Loucy (cell line): ENCODE measurements at regions not wholly inside any gene's neighbourhood (a gene's known extent, or its start where the extent isn't known, plus 50 kb on each side); places are given as distances from the start of the nearest gene placed in this dataset.
"Not testable (repeated sequence)": the region's sequence is repeated elsewhere in the genome, so short reads cannot be mapped to it uniquely, and the experiment has no call there.

Source experiments
- H2AFZ ChIP-seq: fragments of 200-600 bp; sonication (generic); 2 replicates; pipeline ENCODE4 v1.6.0; 2016; ENCODE audit warnings: antibody characterized with exemption, mild to moderate bottlenecking, low read length, moderate library complexity
- H3F3A ChIP-seq: fragments of 200-600 bp; 2 replicates; pipeline ENCODE4 v1.6.0; 2016; ENCODE audit warnings: antibody characterized with exemption, low read depth, mild to moderate bottlenecking
- H3K27me3 ChIP-seq: fragments of 200-600 bp; sonication (generic); 2 replicates; pipeline ENCODE4 v1.6.1; 2014; ENCODE audit warnings: low read length, mild to moderate bottlenecking; ENCODE audit not compliant: insufficient read depth, poor library complexity, severe bottlenecking
- H3K36me3 ChIP-seq: fragments of 200-600 bp; sonication (generic); 2 replicates; pipeline ENCODE4 v1.6.1; 2016; ENCODE audit warnings: low read length; ENCODE audit not compliant: insufficient read depth
- H3K4me1 ChIP-seq: fragments of 200-600 bp; sonication (generic); 2 replicates; pipeline ENCODE4 v1.5.1; 2014; ENCODE audit warnings: low read length, mild to moderate bottlenecking; ENCODE audit not compliant: insufficient read depth, poor library complexity, severe bottlenecking
- H3K4me2 ChIP-seq: fragments of 200-600 bp; sonication (generic); 2 replicates; pipeline ENCODE4 v1.6.0; 2014; ENCODE audit warnings: antibody characterized with exemption, low read length, low read depth, mild to moderate bottlenecking; ENCODE audit not compliant: poor library complexity, severe bottlenecking
- H3K4me3 ChIP-seq: fragments of 200-600 bp; sonication (generic); 2 replicates; pipeline ENCODE4 v1.5.1; 2014; ENCODE audit warnings: low read length, mild to moderate bottlenecking, mixed read lengths; ENCODE audit not compliant: poor library complexity, severe bottlenecking
- H3K79me2 ChIP-seq: fragments of 200-600 bp; sonication (generic); 2 replicates; pipeline ENCODE4 v1.6.1; 2014; ENCODE audit warnings: low read length; ENCODE audit not compliant: insufficient read depth
- H3K9ac ChIP-seq: fragments of 200-600 bp; sonication (generic); 2 replicates; pipeline ENCODE4 v1.6.0; 2014; ENCODE audit warnings: mild to moderate bottlenecking, low read depth, low read length, moderate library complexity; ENCODE audit not compliant: poor library complexity, severe bottlenecking
- H3K9me2 ChIP-seq: fragments of 200-600 bp; sonication (generic); replicated peaks from 2 replicates; pipeline ENCODE4 v1.6.1; 2016; ENCODE audit warnings: low read depth, low read length, mixed read lengths
- H3K9me3 ChIP-seq: fragments of 200-600 bp; sonication (generic); 2 replicates; pipeline ENCODE4 v1.6.1; 2014; ENCODE audit warnings: mild to moderate bottlenecking, antibody characterized with exemption, low read length, low read depth; ENCODE audit not compliant: insufficient read depth
- H4K20me1 ChIP-seq: fragments of 200-600 bp; sonication (generic); 2 replicates; pipeline ENCODE4 v1.6.0; 2014; ENCODE audit warnings: antibody characterized with exemption, low read length, mild to moderate bottlenecking; ENCODE audit not compliant: insufficient read depth, poor library complexity, severe bottlenecking
- EZH2phosphoT487 ChIP-seq: fragments of 200-600 bp; IDR thresholded peaks from 2 replicates; pipeline ENCODE4 v1.6.1; 2018; ENCODE audit warnings: antibody characterized with exemption, mild to moderate bottlenecking, moderate library complexity, borderline replicate concordance
- TF ChIP-seq, protein P1 (sequence below): fragments of 200-600 bp; sonication (generic); conservative IDR thresholded peaks from 2 replicates; pipeline ENCODE4 v1.5.1; 2014; ENCODE audit warnings: mild to moderate bottlenecking, antibody characterized with exemption, low read length

DNA sequence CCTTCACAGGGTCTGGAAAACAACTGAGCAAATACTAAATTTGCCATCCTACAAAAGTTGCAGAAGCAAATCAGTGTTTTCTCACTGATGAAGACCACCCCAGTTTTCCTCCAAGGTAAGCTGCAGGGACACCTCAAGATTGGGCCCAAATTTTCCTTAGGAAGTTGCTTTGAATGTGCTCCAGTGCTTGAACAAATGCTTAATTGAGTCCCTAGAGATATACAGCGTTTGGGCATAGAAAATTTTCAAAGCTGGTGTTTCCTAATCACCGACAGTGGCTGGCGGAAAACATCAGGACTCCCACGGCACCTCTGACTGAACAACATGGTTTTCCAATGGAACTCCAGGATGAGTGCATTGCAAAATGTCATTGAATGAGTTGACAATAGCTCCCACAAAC, 92.5 kb upstream of the HMGA2 start:
- no peak overlapping the region for H3K4me2 ChIP-seq
- no peaks in the 10 kb centered on the region for H3F3A ChIP-seq
- TF ChIP-seq EZH2phosphoT487: no peak
- TF ChIP-seq, protein P1, sequence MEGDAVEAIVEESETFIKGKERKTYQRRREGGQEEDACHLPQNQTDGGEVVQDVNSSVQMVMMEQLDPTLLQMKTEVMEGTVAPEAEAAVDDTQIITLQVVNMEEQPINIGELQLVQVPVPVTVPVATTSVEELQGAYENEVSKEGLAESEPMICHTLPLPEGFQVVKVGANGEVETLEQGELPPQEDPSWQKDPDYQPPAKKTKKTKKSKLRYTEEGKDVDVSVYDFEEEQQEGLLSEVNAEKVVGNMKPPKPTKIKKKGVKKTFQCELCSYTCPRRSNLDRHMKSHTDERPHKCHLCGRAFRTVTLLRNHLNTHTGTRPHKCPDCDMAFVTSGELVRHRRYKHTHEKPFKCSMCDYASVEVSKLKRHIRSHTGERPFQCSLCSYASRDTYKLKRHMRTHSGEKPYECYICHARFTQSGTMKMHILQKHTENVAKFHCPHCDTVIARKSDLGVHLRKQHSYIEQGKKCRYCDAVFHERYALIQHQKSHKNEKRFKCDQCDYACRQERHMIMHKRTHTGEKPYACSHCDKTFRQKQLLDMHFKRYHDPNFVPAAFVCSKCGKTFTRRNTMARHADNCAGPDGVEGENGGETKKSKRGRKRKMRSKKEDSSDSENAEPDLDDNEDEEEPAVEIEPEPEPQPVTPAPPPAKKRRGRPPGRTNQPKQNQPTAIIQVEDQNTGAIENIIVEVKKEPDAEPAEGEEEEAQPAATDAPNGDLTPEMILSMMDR: no peak
- no peaks in the 10 kb centered on the region for H3K36me3 ChIP-seq
- H2AFZ ChIP-seq: no peak overlapping the region
- H4K20me1 ChIP-seq: no peaks in the 10 kb centered on the region
- no peaks in the 10 kb centered on the region for H3K9me2 ChIP-seq
- H3K9me3 ChIP-seq: no peaks in the 10 kb centered on the region
- H3K9ac ChIP-seq: no peak overlapping the region
- H3K4me1 ChIP-seq: no peaks in the 10 kb centered on the region
- H3K4me3 ChIP-seq: no peak overlapping the region
- H3K27me3 ChIP-seq: no peaks in the 10 kb centered on the region
- no peaks in the 10 kb centered on the region for H3K79me2 ChIP-seq

DNA sequence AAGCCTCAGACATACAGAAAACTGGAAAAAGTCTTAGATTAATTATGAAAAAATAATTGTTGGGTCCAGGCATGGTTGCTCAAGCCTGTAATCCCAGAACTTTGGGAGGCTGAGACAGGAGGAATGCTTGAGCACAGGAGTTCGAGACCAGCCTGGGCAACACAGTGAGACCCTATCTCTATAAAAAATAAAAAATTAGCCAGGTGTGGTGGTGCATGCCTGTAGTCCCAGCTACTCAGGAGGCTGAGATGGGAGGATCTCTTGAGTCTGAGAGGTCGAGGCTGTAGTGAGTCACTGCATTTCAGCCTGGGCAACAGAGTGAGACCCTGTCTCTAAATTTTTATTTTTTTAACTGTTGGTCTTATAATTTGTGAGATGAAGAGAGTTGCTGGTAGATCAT, 90.6 kb upstream of the HMGA2 start:
- H3F3A ChIP-seq, H3K79me2 ChIP-seq, H3K27me3 ChIP-seq, H3K36me3 ChIP-seq, H3K9me2 ChIP-seq, H4K20me1 ChIP-seq, H2AFZ ChIP-seq, H3K4me3 ChIP-seq, H3K9me3 ChIP-seq, H3K4me1 ChIP-seq, H3K4me2 ChIP-seq, H3K9ac ChIP-seq: not testable (repeated sequence)

DNA sequence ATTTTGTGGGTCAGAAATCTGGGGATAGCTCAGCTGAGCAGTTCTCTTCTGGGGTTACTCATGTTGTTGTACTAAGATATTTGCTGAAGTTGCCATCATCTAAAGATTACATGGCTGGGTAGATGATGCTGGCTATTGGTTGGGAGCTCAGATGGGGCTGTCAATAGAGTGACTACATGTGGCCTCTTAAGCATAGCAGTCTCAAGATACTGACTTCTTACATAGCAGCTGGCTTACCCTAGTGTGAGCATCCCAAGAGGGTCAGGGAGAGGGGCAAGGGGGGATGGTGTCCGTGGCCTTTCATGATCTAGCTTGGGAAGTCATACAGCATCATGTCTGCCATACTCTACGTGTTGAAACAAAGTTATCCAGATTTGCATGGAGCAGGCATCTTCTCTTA, 90.1 kb upstream of the HMGA2 start:
- H3F3A ChIP-seq: no peaks in the 10 kb centered on the region
- no peaks in the 10 kb centered on the region for H3K36me3 ChIP-seq
- no peak overlapping the region for H3K9ac ChIP-seq
- H3K4me1 ChIP-seq: no peaks in the 10 kb centered on the region
- H3K9me3 ChIP-seq: no peaks in the 10 kb centered on the region
- no peaks in the 10 kb centered on the region for H3K9me2 ChIP-seq
- H3K79me2 ChIP-seq: no peaks in the 10 kb centered on the region
- H2AFZ ChIP-seq: no peak overlapping the region
- no peak overlapping the region for H3K4me2 ChIP-seq
- no peak for TF ChIP-seq EZH2phosphoT487
- TF ChIP-seq, protein P1: no peak
- H4K20me1 ChIP-seq: no peaks in the 10 kb centered on the region
- H3K27me3 ChIP-seq: no peaks in the 10 kb centered on the region
- H3K4me3 ChIP-seq: no peak overlapping the region

DNA sequence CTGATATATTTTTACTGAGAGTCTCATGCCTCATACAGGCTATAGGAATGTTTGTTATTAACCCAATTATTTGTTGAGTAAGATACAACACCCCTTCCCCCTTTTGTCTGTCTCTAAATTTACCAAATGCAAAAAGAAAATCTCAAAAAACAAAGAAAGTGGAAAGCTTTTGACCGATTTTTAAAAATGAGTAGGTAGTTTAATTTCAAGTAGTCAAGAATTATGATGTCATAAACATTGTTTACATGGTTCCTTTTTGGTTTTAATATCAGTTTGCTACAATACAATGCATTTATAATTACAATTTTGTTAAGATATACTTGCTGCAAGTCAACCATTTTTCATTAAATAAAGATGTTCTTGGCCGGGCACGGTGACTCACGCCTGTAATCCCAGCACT, 84.7 kb upstream of the HMGA2 start:
- Histone ChIP-seq H3K36me3 (no peaks in the 10 kb centered on the region), H3K9me3 (no peaks in the 10 kb centered on the region), H3F3A (no peaks in the 10 kb centered on the region), H3K4me2 (no peak overlapping the region), H3K4me3 (no peak overlapping the region), H3K27me3 (no peaks in the 10 kb centered on the region), H3K9me2 (no peaks in the 10 kb centered on the region), H3K4me1 (no peaks in the 10 kb centered on the region), H3K9ac (no peak overlapping the region), H4K20me1 (no peaks in the 10 kb centered on the region), H3K79me2 (no peaks in the 10 kb centered on the region), H2AFZ (no peak overlapping the region)
- TF ChIP-seq EZH2phosphoT487: no peak
- TF ChIP-seq, protein P1: no peak
